NCI-H748 (cell line): ENCODE measurements at regions not wholly inside any gene's neighbourhood (a gene's known extent, or its start where the extent isn't known, plus 50 kb on each side); places are given as distances from the start of the nearest gene placed in this dataset.
"Not testable (repeated sequence)": the region's sequence is repeated elsewhere in the genome, so short reads cannot be mapped to it uniquely, and the experiment has no call there.

Experiments
- DNase-seq: peaks from one replicate; lab custom pipeline; 2025; ENCODE audit not compliant: unreplicated experiment; lab: John Stamatoyannopoulos, UW

DNA sequence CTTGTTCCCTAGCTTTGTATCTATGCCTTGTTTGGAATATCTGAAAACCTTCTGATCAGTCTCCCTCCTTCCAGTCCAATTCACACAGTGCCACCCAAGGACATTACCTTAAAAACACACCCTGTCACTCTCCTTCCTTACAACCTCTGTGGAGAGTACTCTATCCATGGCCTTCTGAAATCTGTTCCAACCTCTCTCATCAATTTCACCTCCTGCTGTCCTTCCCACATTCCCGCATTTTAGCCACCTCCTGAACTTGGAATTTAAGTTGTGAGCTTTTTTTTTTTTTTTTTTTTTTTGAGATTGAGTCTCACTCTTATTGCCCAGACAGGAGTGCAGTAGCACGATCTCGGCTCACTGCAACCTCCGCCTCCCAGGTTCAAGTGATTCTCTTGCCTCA is 824.8 kb downstream of the METTL15 start:
- no peak for DNase-seq

- DNase-seq: no peak
Measured at GRCh38 chr11:28924004-28924403, 815.8 kb downstream of the METTL15 start.

GRCh38 chr11:28922386-28922981 is 814.3 kb downstream of the METTL15 start:
- DNase-seq: peak; percentile 85

DNA sequence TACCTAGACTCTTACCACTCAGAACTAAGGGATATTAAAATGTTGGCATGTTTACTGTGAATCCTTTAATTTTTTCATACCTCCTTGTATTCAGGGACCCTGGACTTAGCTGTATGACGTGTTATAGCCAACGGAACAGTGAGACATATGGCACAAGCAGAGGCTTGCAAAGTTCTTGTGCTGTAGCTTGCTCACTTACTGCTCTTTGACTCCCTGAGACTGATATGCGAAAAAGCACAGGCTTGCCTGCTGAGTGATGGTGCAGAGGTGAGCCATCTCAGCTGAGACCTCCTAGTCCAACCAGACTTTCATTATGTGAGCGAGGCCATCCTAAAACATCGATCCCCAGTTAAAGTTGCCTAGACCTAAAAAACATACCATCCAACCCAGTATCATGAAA is 811.0 kb downstream of the METTL15 start:
- no peak for DNase-seq

GRCh38 chr11:28913883-28914282 is 805.7 kb downstream of the METTL15 start:
- DNase-seq: no peak

DNA sequence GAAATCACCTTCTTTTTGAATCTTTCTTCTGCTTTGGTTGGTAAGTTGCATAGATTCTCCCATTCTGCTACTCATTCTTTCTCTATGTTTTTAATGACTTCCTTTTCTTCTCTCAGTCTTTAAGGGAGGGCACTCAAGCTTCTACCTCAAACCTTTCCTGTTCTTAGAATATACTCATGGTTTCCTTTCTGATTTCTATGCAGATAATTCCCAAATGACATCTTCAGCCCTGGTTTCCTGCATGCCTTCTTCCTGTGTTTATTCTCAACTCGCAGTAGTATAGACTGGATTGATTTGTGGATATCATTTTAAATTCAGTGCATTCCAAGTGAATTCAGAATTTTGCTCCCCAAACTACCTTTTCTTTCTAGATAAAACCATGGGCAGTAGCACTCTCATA is 803.6 kb downstream of the METTL15 start:
- DNase-seq: no peak

DNA sequence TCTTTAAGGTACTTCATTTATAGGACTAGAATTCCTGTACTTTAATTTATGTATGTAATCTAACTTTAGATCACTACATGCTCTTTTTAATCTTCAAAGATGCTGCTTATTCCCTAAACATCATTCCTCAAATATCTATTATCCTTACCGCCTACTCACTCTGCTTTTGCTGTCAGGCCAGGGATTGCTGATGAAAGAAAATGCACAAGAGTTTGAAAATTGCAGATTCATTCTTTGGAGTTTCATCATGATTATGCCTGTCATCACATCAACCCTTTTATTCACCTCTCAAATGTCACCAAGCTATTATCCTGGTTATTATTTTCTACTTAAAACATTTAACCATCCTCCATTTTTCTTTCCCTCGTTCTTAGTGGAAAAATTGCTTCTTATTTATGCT is 802.7 kb downstream of the METTL15 start:
- DNase-seq: no peak

GRCh38 chr11:28903716-28904115 is 795.5 kb downstream of the METTL15 start:
- peak; percentile 36 for DNase-seq

DNA sequence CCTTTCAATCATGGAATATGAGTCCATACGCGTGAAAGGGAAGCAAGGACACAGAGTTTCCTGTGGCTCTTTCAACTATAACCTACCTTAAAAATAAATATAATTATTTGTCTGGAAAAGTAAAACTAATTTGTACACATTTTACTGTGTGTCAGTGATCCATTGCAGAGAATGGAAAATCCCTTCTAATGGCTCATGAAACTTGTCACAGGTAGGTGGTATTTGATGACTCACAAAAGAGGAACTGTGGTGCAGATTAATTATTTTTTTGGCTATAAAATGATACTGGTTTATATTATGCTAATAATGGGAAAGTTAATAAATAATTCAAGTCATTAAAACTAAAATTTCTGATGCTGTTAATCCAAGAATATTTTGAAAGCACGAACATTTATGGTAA is 792.2 kb downstream of the METTL15 start:
- no peak for DNase-seq

GRCh38 chr11:28899706-28900105 is 791.5 kb downstream of the METTL15 start:
- DNase-seq: no peak

- DNase-seq: not testable (repeated sequence)
Measured at GRCh38 chr11:28890601-28891040, 782.4 kb downstream of the METTL15 start.

- no peak for DNase-seq
Measured at GRCh38 chr11:28887681-28888080, 779.5 kb downstream of the METTL15 start.

GRCh38 chr11:28879869-28880268 is 771.7 kb downstream of the METTL15 start:
- DNase-seq: no peak

DNA sequence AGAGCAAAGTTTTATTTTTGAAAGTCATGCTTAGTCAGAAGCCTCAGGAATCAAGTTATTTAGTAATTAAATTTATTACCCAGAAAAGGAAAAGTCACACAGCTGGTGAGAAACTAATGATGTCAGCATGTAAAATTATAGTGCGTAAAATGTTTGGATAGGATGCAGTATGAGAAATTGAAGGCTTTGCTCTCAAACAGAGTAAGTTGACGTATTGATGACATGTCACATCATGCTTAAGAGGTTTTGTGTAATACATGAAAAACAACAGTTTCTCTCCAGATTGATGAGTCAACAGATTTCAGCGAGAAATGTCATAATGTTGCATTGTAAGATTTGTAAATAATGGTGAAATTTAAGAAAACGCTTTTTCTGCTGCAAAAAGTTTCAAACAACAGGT is 769.8 kb downstream of the METTL15 start:
- DNase-seq: peak; percentile 10

DNA sequence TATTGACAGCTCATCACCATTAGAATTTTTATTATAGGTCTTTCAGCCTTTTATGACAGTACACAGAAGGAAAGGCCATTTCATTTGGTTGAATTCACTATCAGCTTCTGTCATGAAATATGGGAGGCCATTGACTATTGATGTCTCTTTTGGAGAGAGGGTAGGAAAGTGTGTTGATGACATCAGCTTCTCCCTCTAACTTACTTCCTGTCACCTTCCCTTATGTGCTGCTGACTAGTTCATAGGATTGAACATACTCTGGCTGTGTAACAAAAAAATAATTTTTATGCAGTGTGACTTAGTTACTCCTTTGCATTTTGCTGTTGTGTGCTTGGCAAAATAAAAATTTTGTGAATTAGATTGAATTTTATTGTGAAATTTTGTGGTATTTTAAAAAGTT is 769.2 kb downstream of the METTL15 start:
- DNase-seq: no peak

DNA sequence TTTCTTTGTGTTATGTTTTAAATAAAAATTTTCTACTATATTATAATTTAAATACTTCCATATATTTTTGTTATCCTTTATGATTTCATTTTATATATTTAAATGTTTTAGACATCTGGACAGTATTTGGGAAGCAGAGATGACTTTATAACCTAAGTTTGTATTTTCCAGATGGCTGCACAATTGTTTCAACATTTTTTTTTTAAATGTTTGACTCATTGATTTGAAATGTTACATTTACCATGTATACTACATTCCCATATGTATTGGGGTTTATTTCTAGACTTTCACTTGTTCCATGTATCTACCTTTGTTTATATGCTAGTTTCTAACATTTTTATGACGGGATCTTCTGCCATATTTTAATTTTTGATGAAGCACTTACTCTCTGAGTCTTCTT is 766.5 kb downstream of the METTL15 start:
- DNase-seq: no peak

DNA sequence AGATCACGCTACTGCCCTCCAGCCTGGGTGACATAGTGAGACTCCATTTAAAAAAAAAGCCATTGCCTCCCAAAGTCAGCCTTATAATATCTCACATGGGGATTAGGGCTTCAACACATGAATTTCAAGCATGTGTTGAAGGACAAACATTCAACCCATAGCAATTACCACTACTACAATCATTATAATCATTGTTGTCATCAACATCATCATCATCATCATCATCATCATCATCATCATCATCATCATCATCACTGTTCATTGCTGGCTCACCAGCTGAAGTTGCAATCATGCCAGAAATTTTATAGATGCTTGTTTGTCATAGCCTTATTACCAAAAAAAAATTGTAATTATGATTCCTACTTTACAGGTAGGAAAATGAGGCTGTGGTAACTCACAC is 762.9 kb downstream of the METTL15 start:
- no peak for DNase-seq

DNA sequence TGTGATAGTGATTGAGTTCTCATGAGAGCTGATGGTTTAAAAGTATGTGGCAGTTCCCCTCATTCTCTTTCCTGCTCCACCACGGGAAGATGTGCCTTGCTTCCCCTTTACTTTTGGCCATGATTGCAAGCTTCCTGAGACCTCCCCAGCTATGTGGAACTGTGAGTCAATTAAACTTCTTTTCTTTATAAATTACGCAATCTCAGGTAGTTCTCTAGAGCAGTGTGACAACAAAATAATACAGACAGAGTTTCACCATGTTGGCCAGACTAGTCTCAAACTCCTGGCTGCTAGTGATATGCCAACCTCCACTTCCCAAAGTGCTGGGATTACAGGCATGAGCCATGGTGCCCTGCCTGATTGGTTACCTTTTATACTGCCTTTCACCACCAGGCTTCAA is 755.2 kb downstream of the METTL15 start:
- DNase-seq: no peak

- DNase-seq: no peak
Measured at GRCh38 chr11:28860893-28861292, 752.7 kb downstream of the METTL15 start.

DNA sequence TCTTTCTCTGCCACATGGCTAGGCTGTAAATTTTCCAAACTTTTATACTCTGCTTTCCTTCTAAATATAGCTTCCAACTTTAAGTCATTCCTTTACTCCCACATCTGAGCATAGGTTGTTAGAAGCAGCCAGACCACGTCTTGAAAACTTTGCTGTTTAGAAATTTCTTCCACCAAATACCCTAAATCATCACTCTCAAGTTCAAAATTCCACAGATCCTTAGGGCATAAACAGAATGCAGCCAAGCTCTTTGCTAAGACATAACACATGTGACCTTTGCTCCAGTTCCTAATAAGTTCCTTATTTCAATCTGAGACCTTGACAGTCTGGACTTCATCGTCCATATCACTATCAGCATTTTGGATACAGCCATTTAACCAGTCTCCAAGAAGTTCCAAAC is 749.9 kb downstream of the METTL15 start:
- DNase-seq: no peak

DNA sequence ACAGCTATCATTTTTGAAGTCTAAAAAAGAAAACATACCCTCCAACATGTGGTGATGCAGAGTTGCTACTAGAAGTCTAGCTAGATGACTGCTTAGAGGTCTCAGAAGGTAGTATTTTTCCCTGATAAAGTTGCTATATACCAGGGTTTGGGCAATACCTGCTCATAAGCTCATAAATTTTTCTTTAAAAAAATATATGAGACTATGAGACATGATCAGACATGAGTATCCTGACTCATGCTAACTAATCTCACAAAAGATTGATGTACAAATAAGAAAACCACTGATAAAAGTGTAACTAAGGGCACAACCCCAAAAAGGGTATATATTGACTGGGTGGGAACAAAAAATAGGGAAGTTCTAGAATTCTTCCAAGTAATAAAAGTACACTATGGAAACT is 740.9 kb downstream of the METTL15 start:
- no peak for DNase-seq

DNA sequence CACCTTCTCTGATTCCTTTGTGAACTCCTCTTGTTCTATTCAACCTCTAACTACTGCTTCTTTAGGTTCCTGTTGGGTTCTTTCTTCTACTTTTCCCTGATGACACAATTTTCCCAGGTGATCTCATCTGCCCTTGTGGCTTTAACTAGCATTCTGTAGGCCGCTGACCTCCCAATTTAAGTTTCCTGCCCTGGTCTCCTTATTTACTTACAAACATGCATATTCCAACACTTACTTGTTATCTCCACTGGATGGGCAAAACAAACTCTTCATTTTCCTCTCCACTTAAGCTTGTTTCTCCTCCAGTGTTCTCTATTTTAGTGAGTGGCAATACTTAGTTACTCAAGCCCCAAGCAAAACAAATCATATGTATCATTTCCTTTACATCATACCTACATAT is 734.5 kb downstream of the METTL15 start:
- no peak for DNase-seq

- DNase-seq: peak; percentile 61
Measured at GRCh38 chr11:28838741-28839140, 730.6 kb downstream of the METTL15 start.

DNA sequence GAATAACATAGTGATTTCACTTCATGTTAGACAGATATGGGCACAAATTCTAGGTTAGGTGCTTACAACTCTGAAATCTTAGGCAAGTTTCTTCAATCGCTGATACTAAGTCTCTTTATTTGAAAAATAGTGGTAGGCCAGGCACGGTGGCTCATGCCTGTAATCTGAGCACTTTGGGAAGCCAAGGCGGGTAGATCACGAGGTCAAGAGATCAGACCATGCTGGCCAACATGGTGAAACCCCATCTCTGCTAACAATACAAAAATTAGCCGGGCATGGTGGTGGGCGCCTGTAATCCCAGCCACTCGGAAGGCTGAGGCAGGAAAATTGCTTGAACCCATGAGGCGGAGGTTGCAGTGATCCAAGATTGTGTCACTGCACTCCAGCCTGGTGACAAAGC is 729.4 kb downstream of the METTL15 start:
- DNase-seq: no peak
